Liver (tissue), 3 donors: ENCODE measurements at regions not wholly inside any gene's neighbourhood (a gene's known extent, or its start where the extent isn't known, plus 50 kb on each side); places are given as distances from the start of the nearest gene placed in this dataset.

Source experiments
- ATF3 ChIP-seq: IDR thresholded peaks from 2 replicates; pipeline ENCODE4 v1.6.1; 2016; ENCODE audit warnings: antibody characterized with exemption
- CTCF ChIP-seq: fragments of 150-350 bp; IDR thresholded peaks from 2 replicates; pipeline ENCODE4 v1.5.1; 2017; ENCODE audit warnings: improper control_type of control experiment, low read depth, low read length; ENCODE audit not compliant: missing input control
- FOXA1 ChIP-seq: IDR thresholded peaks from 2 replicates; pipeline ENCODE4 v1.6.1; 2016; ENCODE audit warnings: antibody characterized with exemption
- GABPA ChIP-seq, 2 donors: IDR thresholded peaks in 1 of 2; conservative IDR thresholded peaks in 1 of 2; 2 replicates each; pipeline ENCODE4 v1.6.1; 2016; ENCODE audit warnings: antibody characterized with exemption in 2 of 2, mild to moderate bottlenecking in 1 of 2, moderate library complexity in 1 of 2
- JUND ChIP-seq, 2 donors: IDR thresholded peaks; 2 replicates each; pipeline ENCODE4 v1.6.1; 2016; ENCODE audit warnings: antibody characterized with exemption in 2 of 2
- NR2F2 ChIP-seq: IDR thresholded peaks from 2 replicates; pipeline ENCODE4 v1.6.1; 2016; ENCODE audit warnings: antibody characterized with exemption
- REST ChIP-seq: IDR thresholded peaks from 2 replicates; pipeline ENCODE4 v1.6.1; 2016; ENCODE audit warnings: antibody characterized with exemption, mild to moderate bottlenecking
- SP1 ChIP-seq: IDR thresholded peaks from 2 replicates; pipeline ENCODE4 v1.6.1; 2018; ENCODE audit warnings: antibody characterized with exemption, mild to moderate bottlenecking
- TAF1 ChIP-seq: conservative IDR thresholded peaks from 2 replicates; pipeline ENCODE4 v1.6.1; 2016; ENCODE audit warnings: antibody characterized with exemption, mild to moderate bottlenecking
- ZBTB33 ChIP-seq: IDR thresholded peaks from 2 replicates; pipeline ENCODE4 v1.6.1; 2016; ENCODE audit warnings: antibody characterized with exemption
- TF ChIP-seq, protein P1 (sequence below): IDR thresholded peaks from 2 replicates; pipeline ENCODE4 v1.6.1; 2016; ENCODE audit warnings: antibody characterized with exemption
- donor health status: healthy.
- donor health status: healthy.

- TF ChIP-seq, protein P1, sequence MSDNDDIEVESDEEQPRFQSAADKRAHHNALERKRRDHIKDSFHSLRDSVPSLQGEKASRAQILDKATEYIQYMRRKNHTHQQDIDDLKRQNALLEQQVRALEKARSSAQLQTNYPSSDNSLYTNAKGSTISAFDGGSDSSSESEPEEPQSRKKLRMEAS = no peak
- no peak for TF ChIP-seq CTCF
- TF ChIP-seq REST = no peak
- no peak for TF ChIP-seq GABPA (IDR thresholded peaks at IDR 0.05 in 1 of 2, conservative IDR thresholded peaks at IDR 0.05 in 1 of 2)
- TF ChIP-seq ZBTB33 = no peak
- no peak for TF ChIP-seq SP1
- TF ChIP-seq ATF3 = no peak
- TF ChIP-seq NR2F2 = no peak
- no peak for TF ChIP-seq TAF1
- no peak for TF ChIP-seq FOXA1
- TF ChIP-seq JUND (IDR thresholded peaks at IDR 0.05) = no peak
These were observed 340.5 kb downstream of the ZNF536 start for GRCh38 chr19:30712431-30713337.
